Lower leg skin (tissue), 4 donors: ENCODE measurements at regions not wholly inside any gene's neighbourhood (a gene's known extent, or its start where the extent isn't known, plus 50 kb on each side); places are given as distances from the start of the nearest gene placed in this dataset.

Experiments used
- DNase-seq, 2 donors: peaks; one replicate each; pipeline ENCODE4 v3.0.0-alpha.2; 2019; ENCODE audit warnings: low spot score in 2 of 2
- H3K4me3 ChIP-seq: fragments of 200-600 bp; sonication (generic); 2 replicates; pipeline ENCODE4 v1.5.1; 2017; ENCODE audit warnings: mild to moderate bottlenecking, low read depth; ENCODE audit not compliant: poor library complexity, severe bottlenecking
- POLR2A ChIP-seq, 2 donors: fragments of 450-650 bp; IDR thresholded peaks; one replicate each; pipeline ENCODE4 v1.6.1; 2016 to 2017; ENCODE audit warnings: antibody characterized with exemption in 2 of 2, mild to moderate bottlenecking in 1 of 2, moderate library complexity in 1 of 2
- WGBS, 2 donors: methylation state at CpG; one replicate each; pipeline ENCODE4 v1.1.5; 2018; 5-methylcytosine and 5-hydroxymethylcytosine counted together
- intact Hi-C: fragments of 100-400 bp; cut with DNase I; formaldehyde crosslinking; loops from one replicate; pipeline ENCODE4 v1.15.0; 2023; ENCODE audit warnings: low total_unique reads
- TF ChIP-seq, protein P1 (sequence below), 3 donors: fragments of 450-650 bp; IDR thresholded peaks; one replicate each; pipeline ENCODE4 v1.5.1; 2016; ENCODE audit warnings: antibody characterized with exemption in 3 of 3, mild to moderate bottlenecking in 3 of 3, moderate library complexity in 2 of 3

DNA sequence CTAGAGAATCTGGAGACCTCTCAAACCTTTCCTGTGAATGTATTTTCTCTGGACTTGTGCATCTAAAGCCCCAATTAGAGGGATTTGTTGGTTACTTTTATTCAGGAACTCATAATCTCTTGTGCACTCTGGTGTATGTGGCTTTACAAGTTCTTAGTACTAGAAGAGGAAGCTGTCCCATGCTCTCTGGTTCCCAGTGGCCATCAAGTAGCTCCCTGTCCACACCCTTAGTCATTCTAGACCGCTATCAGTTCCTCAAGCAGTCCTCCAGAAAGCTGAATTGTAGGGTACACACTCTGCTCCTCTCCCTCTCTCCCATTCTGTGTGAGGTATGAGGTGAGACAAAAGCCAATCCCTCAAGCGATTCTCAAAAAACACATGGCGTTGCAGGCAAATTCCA is 470.3 kb downstream of the PTPRC start:
- H3K4me3 ChIP-seq = no peak overlapping the region
- intact Hi-C loops = no loop called here
- no peak for DNase-seq
- WGBS, 2 donors = 87 to 90% methylated on average over 3 of the region's 3 CpGs
- TF ChIP-seq POLR2A (IDR thresholded peaks at IDR 0.05) = no peak
- TF ChIP-seq, protein P1, sequence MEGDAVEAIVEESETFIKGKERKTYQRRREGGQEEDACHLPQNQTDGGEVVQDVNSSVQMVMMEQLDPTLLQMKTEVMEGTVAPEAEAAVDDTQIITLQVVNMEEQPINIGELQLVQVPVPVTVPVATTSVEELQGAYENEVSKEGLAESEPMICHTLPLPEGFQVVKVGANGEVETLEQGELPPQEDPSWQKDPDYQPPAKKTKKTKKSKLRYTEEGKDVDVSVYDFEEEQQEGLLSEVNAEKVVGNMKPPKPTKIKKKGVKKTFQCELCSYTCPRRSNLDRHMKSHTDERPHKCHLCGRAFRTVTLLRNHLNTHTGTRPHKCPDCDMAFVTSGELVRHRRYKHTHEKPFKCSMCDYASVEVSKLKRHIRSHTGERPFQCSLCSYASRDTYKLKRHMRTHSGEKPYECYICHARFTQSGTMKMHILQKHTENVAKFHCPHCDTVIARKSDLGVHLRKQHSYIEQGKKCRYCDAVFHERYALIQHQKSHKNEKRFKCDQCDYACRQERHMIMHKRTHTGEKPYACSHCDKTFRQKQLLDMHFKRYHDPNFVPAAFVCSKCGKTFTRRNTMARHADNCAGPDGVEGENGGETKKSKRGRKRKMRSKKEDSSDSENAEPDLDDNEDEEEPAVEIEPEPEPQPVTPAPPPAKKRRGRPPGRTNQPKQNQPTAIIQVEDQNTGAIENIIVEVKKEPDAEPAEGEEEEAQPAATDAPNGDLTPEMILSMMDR (IDR thresholded peaks at IDR 0.05) = no peak

DNA sequence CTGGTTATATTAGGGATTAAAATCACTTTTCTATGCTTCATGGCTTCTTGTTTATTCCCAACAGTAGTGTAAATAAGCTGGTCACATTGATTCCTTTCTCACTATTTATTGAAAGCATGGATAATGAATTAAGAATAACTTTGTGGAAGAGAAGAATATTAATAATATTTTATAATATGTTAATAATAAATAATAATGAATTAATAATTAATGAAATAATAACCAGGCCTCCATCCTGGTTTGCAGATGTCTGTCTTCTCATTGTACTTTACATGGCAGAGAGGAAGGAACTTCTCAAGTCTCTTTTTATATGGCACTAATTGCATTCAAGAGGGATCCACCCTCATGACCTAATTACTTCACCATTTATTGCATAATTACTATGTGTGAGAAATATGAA is 473.5 kb downstream of the PTPRC start:
- DNase-seq = no peak
- H3K4me3 ChIP-seq = no peak overlapping the region
- intact Hi-C loops = no loop called here
- TF ChIP-seq POLR2A (IDR thresholded peaks at IDR 0.05) = no peak
- TF ChIP-seq, protein P1 (IDR thresholded peaks at IDR 0.05) = no peak

DNA sequence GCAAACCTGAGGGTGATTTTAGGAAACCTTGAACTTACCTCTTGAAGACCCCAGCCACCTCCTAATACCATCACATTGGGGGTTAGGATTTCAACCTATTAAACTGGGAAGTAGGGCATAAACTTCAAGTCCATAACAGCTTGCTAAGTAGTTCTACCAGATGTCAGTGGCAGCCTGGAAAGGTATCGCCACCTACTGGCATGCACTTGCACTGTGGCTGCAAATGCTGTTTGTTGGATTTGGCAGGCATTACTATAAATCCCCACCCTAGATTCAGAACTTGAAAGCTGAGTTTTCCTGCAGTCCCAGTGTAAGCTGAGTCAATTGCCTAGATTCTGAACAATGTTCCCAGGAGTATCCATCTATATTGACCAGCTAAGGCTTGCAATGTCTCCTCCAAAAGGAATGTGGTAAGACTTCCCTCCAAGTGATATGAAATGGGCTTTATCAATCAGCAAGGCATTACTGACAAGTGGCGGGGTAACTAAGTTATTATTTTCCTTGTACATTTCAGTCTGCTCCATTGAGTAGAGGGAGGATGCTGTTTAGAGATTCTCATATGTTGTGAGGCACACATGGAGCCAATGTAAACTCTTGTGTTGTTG is 474.5 kb downstream of the PTPRC start:
- no peak for TF ChIP-seq POLR2A (IDR thresholded peaks at IDR 0.05)
- TF ChIP-seq, protein P1 (IDR thresholded peaks at IDR 0.05) = no peak
- H3K4me3 ChIP-seq = no peak overlapping the region
- WGBS, 2 donors = 91 to 93% methylated on average over 2 of the region's 2 CpGs
- no peak for DNase-seq
- intact Hi-C loops = no loop called here

DNA sequence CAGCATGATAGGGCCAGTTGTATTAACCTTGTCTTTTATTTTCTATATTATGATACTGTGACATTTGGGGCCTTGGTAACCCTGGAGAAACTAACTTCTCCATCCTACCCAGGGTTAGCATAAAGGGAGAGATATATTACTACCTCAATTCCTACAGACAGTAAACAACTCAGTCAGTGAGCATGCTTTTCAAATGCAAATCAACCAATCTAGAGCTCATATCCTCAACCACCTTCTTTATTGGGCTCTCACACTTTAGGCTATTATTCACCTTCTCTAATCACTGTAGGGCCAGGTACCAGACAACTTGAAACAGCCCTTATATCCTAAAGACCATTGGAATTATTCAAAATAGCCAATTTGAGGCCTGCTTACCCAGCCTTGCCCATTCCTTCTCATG is 477.6 kb downstream of the PTPRC start:
- intact Hi-C loops = no loop called here
- no peak overlapping the region for H3K4me3 ChIP-seq
- no peak for DNase-seq
- TF ChIP-seq, protein P1 (IDR thresholded peaks at IDR 0.05) = no peak
- TF ChIP-seq POLR2A (IDR thresholded peaks at IDR 0.05) = no peak

DNA sequence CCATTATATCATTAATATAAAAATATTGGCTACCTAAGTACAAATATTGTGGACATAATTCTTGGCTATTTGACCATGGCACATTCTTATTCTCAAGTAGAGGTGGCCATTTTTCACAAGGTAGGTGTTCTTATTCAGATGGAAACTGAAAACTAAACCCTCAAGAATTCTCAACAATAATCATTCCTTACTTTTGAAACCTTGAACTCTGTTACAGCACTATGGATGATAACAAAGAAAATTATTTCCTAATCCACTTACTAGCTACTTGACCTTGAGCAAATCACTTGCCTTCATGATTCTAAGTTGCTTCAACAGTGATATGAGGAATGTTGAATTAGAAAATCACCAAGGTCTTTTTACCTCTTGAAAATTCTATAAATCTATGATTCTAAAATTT is 482.2 kb downstream of the PTPRC start:
- intact Hi-C loops = no loop called here
- DNase-seq = no peak
- no peak overlapping the region for H3K4me3 ChIP-seq
- TF ChIP-seq POLR2A (IDR thresholded peaks at IDR 0.05) = no peak
- TF ChIP-seq, protein P1 (IDR thresholded peaks at IDR 0.05) = no peak

DNA sequence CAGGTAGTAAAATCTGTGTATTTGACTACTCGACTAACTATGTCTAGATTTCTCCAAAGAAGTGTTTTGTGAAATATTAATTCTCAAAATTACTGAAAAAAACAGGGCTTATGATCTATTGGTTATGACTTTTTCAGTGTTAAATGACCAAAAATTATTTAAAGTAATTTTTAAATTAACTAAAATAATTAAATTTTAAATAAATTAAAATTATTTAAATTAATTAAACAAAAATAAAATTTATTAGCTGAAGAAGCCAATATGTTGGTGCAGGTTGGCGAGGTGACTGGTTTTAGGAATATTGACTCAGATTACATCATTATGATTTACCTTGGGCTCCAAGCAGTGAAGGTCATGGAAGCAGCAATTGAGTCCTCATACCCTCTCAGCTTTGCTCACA is 483.2 kb downstream of the PTPRC start:
- TF ChIP-seq POLR2A (IDR thresholded peaks at IDR 0.05) = no peak
- TF ChIP-seq, protein P1 (IDR thresholded peaks at IDR 0.05) = no peak
- DNase-seq = no peak
- intact Hi-C loops = no loop called here
- 70 to 92% methylated on average over 2 of the region's 2 CpGs for WGBS, 2 donors
- no peak overlapping the region for H3K4me3 ChIP-seq
